ENCODE measurements at regions not wholly inside any gene's neighbourhood (a gene's known extent, or its start where the extent isn't known, plus 50 kb on each side); places are given as distances from the start of the nearest gene placed in this dataset.

DNA sequence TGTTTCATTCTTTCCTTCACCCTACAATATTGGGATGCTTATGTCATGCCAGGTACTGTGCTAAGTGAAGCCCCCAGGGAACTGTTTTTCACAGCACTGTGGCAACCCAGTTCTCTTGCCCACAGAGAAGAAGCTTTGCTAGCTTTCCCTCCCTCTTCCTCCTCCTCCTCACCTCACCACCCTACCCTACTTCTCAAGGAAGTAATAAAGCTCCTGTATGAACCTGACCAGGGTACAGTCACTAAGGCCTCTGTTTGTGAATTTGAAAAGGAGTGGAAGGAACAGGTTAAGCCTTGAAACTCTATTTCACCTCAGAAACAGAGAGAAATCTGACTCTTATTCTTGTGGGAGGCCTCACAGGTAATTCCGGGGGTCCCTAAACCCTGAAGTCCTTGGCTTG lies 219.4 kb upstream of the RADX start:
- TF ChIP-seq, protein P1, sequence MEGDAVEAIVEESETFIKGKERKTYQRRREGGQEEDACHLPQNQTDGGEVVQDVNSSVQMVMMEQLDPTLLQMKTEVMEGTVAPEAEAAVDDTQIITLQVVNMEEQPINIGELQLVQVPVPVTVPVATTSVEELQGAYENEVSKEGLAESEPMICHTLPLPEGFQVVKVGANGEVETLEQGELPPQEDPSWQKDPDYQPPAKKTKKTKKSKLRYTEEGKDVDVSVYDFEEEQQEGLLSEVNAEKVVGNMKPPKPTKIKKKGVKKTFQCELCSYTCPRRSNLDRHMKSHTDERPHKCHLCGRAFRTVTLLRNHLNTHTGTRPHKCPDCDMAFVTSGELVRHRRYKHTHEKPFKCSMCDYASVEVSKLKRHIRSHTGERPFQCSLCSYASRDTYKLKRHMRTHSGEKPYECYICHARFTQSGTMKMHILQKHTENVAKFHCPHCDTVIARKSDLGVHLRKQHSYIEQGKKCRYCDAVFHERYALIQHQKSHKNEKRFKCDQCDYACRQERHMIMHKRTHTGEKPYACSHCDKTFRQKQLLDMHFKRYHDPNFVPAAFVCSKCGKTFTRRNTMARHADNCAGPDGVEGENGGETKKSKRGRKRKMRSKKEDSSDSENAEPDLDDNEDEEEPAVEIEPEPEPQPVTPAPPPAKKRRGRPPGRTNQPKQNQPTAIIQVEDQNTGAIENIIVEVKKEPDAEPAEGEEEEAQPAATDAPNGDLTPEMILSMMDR (IDR thresholded peaks at IDR 0.05), result no peak
- TF ChIP-seq POLR2A (IDR thresholded peaks at IDR 0.05), result no peak

All from uterus (tissue), 2 donors.